ENCODE measurements at regions not wholly inside any gene's neighbourhood (a gene's known extent, or its start where the extent isn't known, plus 50 kb on each side); places are given as distances from the start of the nearest gene placed in this dataset.

DNA sequence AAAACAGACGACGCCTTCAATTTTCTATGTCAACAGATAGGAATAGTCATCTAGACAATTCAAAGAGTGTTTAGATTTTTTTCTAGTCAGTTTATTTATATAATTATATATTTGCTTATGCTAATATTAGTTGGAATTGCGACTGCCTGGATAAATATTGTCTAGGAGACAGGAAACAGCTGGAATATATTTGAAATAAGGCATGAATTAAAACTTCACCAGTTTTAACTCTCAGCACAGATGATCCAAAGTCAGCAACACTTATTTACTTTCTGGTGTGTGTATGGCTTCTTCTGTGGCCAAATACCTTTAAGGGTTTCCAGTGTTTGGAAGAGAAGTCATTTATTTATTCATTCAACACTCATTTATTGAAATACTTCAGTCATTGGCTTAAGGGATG lies 1215.4 kb upstream of the USP15 start:
- H3K4me3 ChIP-seq (ENCODE audit: low read depth, low read length) = no peak overlapping the region
- DNase-seq (ENCODE audit: low read depth) = no peak
- TF ChIP-seq, protein P1, sequence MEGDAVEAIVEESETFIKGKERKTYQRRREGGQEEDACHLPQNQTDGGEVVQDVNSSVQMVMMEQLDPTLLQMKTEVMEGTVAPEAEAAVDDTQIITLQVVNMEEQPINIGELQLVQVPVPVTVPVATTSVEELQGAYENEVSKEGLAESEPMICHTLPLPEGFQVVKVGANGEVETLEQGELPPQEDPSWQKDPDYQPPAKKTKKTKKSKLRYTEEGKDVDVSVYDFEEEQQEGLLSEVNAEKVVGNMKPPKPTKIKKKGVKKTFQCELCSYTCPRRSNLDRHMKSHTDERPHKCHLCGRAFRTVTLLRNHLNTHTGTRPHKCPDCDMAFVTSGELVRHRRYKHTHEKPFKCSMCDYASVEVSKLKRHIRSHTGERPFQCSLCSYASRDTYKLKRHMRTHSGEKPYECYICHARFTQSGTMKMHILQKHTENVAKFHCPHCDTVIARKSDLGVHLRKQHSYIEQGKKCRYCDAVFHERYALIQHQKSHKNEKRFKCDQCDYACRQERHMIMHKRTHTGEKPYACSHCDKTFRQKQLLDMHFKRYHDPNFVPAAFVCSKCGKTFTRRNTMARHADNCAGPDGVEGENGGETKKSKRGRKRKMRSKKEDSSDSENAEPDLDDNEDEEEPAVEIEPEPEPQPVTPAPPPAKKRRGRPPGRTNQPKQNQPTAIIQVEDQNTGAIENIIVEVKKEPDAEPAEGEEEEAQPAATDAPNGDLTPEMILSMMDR (IDR thresholded peaks at IDR 0.05; ENCODE audit: control insufficient read depth, extremely low read depth, insufficient read depth) = no peak

DNA sequence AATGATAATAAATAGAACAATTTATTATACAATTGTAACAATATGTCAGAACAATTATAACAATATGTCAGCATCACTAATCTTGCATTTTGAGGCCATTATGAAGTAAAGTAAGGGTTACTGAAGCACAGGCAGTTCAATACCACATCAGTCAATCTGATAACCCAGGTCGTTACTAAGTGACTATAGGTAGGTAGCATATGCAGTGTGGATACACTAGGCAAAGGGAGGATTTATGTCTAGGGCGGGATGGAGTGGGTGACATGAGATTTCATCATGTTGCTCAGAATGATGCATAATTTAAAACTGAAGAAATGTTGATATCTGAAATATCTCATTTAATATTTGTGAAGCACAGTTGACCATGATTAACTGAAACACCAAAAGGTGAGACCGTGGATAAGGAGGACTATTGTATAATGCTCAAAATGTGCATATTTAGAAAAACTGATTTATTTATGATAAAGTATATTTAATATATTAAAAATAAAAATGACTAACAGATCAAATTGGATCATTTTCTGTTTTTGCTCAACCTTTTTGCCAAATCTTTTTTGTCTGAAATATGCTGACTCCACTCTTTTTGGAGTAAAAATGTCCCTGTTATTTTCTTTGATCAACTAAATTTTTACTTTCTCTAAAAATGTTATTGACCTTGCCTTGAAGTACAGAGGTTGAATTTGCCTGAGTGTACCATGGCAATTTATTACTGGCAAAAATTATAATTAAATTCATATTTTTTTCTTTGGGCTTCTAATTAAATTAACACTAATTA lies 1189.4 kb upstream of the USP15 start:
- TF ChIP-seq, protein P1 (IDR thresholded peaks at IDR 0.05; ENCODE audit: control insufficient read depth, extremely low read depth, insufficient read depth) = no peak
- H3K4me3 ChIP-seq (ENCODE audit: low read depth, low read length) = no peak overlapping the region
- DNase-seq (ENCODE audit: low read depth) = no peak

DNA sequence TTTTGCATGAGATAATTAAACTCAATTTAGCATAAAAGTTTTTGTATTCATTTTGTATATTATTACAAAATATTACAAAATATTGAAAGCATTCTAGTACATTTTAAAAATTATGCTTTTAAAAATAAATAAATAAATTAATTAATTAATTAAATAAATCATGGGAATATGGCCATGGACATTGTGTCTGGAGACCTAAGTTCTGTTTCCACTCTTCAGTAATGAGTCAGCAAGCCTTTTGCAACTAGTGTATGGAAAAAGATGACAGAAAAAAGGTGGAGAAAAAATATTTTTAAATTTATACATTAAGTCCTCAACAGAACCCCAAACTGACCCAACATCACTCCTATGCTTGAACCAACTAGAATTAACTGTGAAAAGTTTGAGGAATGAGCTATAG lies 1187.5 kb upstream of the USP15 start:
- no peak for DNase-seq (ENCODE audit: low read depth)
- H3K4me3 ChIP-seq (ENCODE audit: low read depth, low read length) = no peak overlapping the region
- TF ChIP-seq, protein P1 (IDR thresholded peaks at IDR 0.05; ENCODE audit: control insufficient read depth, extremely low read depth, insufficient read depth) = no peak

DNA sequence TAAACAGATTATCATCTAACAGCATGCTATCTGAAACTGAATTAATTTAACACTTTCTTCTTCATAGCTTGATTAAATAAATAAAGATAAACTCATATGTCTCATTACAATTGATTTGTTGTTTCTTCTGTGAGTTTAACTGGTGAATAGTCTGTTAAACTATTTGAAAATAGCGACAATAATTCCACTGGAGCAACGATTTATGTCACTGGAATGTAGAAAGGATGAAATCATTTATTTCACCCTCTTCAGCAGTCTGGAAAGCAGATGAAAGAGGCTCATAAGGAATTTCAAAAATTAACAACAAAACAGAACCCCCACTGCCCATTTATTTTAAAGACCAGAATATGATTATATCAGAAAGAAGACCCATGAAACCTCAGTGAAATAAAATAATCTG lies 1165.1 kb upstream of the USP15 start:
- no peak for DNase-seq (ENCODE audit: low read depth)

DNA sequence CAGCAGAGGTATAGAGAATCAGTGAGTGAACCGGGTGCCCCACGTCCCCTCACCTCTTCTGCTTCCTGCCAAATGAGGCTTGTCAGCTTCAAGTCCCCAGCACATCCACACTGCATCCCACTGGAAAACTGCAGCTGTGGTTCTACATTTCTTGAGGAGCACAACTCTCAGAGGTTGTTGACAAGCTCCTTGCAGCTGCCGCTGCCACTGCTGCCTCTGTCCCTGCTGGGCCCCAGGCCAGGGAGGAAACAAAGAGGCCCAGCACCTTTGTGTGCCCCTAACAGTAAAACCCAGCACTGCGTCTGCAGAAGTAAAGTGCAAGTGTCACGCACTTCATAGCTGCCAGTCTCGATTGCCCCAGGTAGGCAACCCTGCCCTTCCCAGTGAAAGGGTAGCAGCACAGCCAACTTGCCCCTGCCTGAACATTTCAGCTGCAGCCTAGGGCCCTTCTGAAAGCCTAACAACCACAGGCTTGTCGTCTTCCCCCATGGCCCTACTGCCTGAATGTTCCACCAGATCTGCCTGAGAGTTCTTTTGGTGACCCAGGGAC lies 1162.1 kb upstream of the USP15 start:
- DNase-seq (ENCODE audit: low read depth) = no peak
- TF ChIP-seq, protein P1 (IDR thresholded peaks at IDR 0.05; ENCODE audit: control insufficient read depth, extremely low read depth, insufficient read depth) = no peak
- no peak overlapping the region for H3K4me3 ChIP-seq (ENCODE audit: low read depth, low read length)

More for the DNA sequence above, 1165.1 kb upstream of the USP15 start:
- TF ChIP-seq, protein P1 (IDR thresholded peaks at IDR 0.05; ENCODE audit: control insufficient read depth, extremely low read depth, insufficient read depth) = no peak
- no peak overlapping the region for H3K4me3 ChIP-seq (ENCODE audit: low read depth, low read length)

DNA sequence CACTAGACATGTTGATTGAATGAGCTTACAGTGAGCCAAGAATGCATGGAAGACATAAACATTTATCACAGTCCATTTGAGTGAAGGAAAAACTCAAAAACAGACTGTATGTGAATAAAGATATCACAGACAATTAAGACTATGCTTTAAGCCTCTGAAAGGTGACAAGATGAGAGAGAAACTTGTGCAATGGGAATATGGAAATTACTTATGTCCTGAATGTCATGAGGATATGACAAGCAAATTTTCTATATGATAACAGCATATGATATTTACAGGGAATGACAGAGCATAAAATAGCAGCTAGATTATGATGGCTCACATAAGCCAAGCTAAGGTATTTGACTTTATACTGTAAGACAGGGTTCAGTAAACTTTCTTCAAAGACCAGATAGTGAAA lies 1153.1 kb upstream of the USP15 start:
- TF ChIP-seq, protein P1 (IDR thresholded peaks at IDR 0.05; ENCODE audit: control insufficient read depth, extremely low read depth, insufficient read depth) = no peak
- H3K4me3 ChIP-seq (ENCODE audit: low read depth, low read length) = no peak overlapping the region

More for the DNA sequence above, 1153.1 kb upstream of the USP15 start:
- no peak for DNase-seq (ENCODE audit: low read depth)
